Neural crest cell (in vitro differentiated cells): ENCODE measurements at regions not wholly inside any gene's neighbourhood (a gene's known extent, or its start where the extent isn't known, plus 50 kb on each side); places are given as distances from the start of the nearest gene placed in this dataset.

Experiments
- DNase-seq: peaks from one replicate; pipeline ENCODE4 v3.0.0; 2021; ENCODE audit warnings: low read depth, mixed read lengths, low spot score
- H3K27ac Mint-ChIP-seq: one replicate; pipeline ENCODE4 v1.8.0; 2021; ENCODE audit warnings: mild to moderate bottlenecking, mixed read lengths; ENCODE audit not compliant: unreplicated experiment
- H3K27me3 Mint-ChIP-seq: 2 replicates; pipeline ENCODE4 v1.8.0; 2021; ENCODE audit warnings: low read depth, mild to moderate bottlenecking, mixed read lengths
- H3K36me3 Mint-ChIP-seq: 2 replicates; pipeline ENCODE4 v1.8.0; 2021; ENCODE audit warnings: low read depth, mild to moderate bottlenecking, mixed read lengths
- H3K4me1 Mint-ChIP-seq: 2 replicates; pipeline ENCODE4 v1.8.0; 2021; ENCODE audit warnings: mixed read lengths
- H3K4me3 Mint-ChIP-seq: one replicate; pipeline ENCODE4 v1.8.0; 2021; ENCODE audit warnings: mild to moderate bottlenecking, mixed read lengths
- H3K9me3 Mint-ChIP-seq: 2 replicates; pipeline ENCODE4 v1.8.0; 2021; ENCODE audit warnings: mixed read lengths
- TF ChIP-seq, protein P1 (sequence below): fragments of 200-600 bp; sonication (generic); conservative IDR thresholded peaks from 2 replicates; pipeline ENCODE4 v1.5.0; 2021; ENCODE audit warnings: antibody characterized with exemption, mild to moderate bottlenecking

- peaks cover 4% of the 10 kb centered on the region for H3K9me3 Mint-ChIP-seq
- no peaks in the 10 kb centered on the region for H3K36me3 Mint-ChIP-seq
- no peak for DNase-seq
- no peak overlapping the region for H3K4me3 Mint-ChIP-seq
- no peak overlapping the region for H3K27ac Mint-ChIP-seq
- H3K27me3 Mint-ChIP-seq = peaks cover 10% of the 10 kb centered on the region
- no peaks in the 10 kb centered on the region for H3K4me1 Mint-ChIP-seq
- TF ChIP-seq, protein P1, sequence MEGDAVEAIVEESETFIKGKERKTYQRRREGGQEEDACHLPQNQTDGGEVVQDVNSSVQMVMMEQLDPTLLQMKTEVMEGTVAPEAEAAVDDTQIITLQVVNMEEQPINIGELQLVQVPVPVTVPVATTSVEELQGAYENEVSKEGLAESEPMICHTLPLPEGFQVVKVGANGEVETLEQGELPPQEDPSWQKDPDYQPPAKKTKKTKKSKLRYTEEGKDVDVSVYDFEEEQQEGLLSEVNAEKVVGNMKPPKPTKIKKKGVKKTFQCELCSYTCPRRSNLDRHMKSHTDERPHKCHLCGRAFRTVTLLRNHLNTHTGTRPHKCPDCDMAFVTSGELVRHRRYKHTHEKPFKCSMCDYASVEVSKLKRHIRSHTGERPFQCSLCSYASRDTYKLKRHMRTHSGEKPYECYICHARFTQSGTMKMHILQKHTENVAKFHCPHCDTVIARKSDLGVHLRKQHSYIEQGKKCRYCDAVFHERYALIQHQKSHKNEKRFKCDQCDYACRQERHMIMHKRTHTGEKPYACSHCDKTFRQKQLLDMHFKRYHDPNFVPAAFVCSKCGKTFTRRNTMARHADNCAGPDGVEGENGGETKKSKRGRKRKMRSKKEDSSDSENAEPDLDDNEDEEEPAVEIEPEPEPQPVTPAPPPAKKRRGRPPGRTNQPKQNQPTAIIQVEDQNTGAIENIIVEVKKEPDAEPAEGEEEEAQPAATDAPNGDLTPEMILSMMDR = no peak
These were observed 138.7 kb downstream of the YTHDC2 start for GRCh38 chr5:113652161-113652560.

DNA sequence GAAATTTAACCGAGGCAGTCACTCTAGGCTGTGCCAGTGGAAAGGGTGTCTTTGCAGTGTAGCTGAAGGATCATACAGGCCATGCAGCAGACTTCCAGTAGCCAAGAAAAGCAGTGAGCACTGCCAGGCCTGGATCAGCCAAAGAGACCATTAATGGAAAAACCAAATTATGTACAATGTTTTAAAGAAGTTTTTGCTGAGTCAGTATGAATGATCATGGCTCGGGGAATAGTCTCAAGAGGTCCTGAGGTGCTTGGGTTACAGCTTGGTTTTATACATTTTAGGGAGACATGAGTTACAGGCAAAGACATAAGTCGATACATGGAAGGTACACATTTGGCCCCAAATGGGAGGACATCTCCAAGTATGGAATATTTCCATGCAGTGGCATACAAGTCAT is 141.3 kb downstream of the YTHDC2 start:
- Mint-ChIP-seq H3K4me1 (no peaks in the 10 kb centered on the region), H3K27ac (no peak overlapping the region), H3K27me3 (no peaks in the 10 kb centered on the region), H3K4me3 (no peak overlapping the region), H3K9me3 (no peaks in the 10 kb centered on the region), H3K36me3 (no peaks in the 10 kb centered on the region)
- no peak for DNase-seq
- TF ChIP-seq, protein P1 = no peak

- no peak overlapping the region for H3K27ac Mint-ChIP-seq
- TF ChIP-seq, protein P1 = no peak
- no peaks in the 10 kb centered on the region for H3K36me3 Mint-ChIP-seq
- H3K4me3 Mint-ChIP-seq = no peak overlapping the region
- DNase-seq = no peak
- no peaks in the 10 kb centered on the region for H3K27me3 Mint-ChIP-seq
- H3K4me1 Mint-ChIP-seq = peaks cover 3% of the 10 kb centered on the region
- no peaks in the 10 kb centered on the region for H3K9me3 Mint-ChIP-seq
These were observed 146.7 kb downstream of the YTHDC2 start for GRCh38 chr5:113660206-113660605.

DNA sequence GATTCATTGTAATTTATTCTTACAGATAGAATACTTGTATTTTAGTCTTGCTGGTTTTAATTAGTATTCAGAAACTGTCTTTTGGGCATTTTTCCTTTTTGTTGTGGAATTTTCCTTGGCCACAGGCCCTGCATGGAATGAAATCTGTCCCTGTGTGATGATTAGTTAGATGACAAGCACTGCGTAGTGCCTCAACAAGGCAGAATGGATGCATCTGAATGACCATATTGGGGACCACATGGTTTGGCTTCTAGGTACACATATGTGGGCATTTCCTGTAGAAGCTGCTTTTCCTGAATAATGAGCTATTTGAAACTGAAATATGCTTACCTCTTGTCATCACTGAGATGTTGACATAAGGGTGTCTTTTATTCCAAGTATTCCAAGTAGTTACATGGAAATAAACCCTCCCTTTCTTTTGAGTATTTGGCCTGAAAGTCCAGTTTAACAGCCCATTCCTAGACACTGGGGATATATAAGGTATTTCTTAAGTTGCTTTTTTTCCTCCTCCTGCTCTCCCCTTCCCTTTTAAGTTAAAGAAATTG is 147.3 kb downstream of the YTHDC2 start:
- Mint-ChIP-seq H3K9me3 (no peaks in the 10 kb centered on the region), H3K4me1 (peaks cover 3% of the 10 kb centered on the region), H3K27me3 (no peaks in the 10 kb centered on the region), H3K4me3 (no peak overlapping the region), H3K27ac (no peak overlapping the region), H3K36me3 (no peaks in the 10 kb centered on the region)
- TF ChIP-seq, protein P1 = no peak
- no peak for DNase-seq

- peak; percentile 22 for DNase-seq
- H3K9me3 Mint-ChIP-seq = peaks cover 2% of the 10 kb centered on the region
- TF ChIP-seq, protein P1 = peak; percentile 45
- peaks cover 3% of the 10 kb centered on the region for H3K4me1 Mint-ChIP-seq
- H3K4me3 Mint-ChIP-seq = no peak overlapping the region
- H3K36me3 Mint-ChIP-seq = no peaks in the 10 kb centered on the region
- no peak overlapping the region for H3K27ac Mint-ChIP-seq
- H3K27me3 Mint-ChIP-seq = no peaks in the 10 kb centered on the region
These were observed 150.5 kb downstream of the YTHDC2 start for GRCh38 chr5:113663879-113664541.
